CD14-positive monocyte (primary cell): ENCODE measurements at regions not wholly inside any gene's neighbourhood (a gene's known extent, or its start where the extent isn't known, plus 50 kb on each side); places are given as distances from the start of the nearest gene placed in this dataset.
A peak's percentile ranks its signal among the peaks of the same experiment; 100 is the strongest.

Experiments used
- DNase-seq, 3 donors: peaks; one replicate each; pipeline ENCODE4 v3.0.0-alpha.2; 2011 to 2022
- H2AFZ ChIP-seq: 2 replicates; pipeline ENCODE4 v1.6.0; 2012; ENCODE audit warnings: mild to moderate bottlenecking, low read depth, low read length, inconsistent platforms; ENCODE audit not compliant: insufficient read depth, poor library complexity, severe bottlenecking
- H3K27ac ChIP-seq, 2 donors: 1 replicate in 1 of 2; 2 replicates in 1 of 2; pipeline ENCODE4 v1.5.1; 2012 to 2013; ENCODE audit warnings: low read length in 2 of 2, control low read depth in 1 of 2, inconsistent platforms in 1 of 2, low read depth in 1 of 2, mild to moderate bottlenecking in 1 of 2
- H3K27me3 ChIP-seq, 2 donors: one replicate each; pipeline versions ENCODE4 v1.6.0 to v1.6.1; 2011 to 2013; ENCODE audit warnings: low read length in 2 of 2; ENCODE audit not compliant: control insufficient read depth in 2 of 2, insufficient read depth in 2 of 2
- H3K36me3 ChIP-seq, 2 donors: replicated peaks in 1 of 2; 1 replicate in 1 of 2; 2 replicates in 1 of 2; pipeline versions ENCODE4 v1.5.1 to v1.6.1; 2012 to 2013; ENCODE audit warnings: low read length in 2 of 2, control low read depth in 1 of 2, inconsistent platforms in 1 of 2, mild to moderate bottlenecking in 1 of 2; ENCODE audit not compliant: insufficient read depth in 2 of 2, control insufficient read depth in 1 of 2
- H3K4me1 ChIP-seq, 2 donors: 1 replicate in 1 of 2; 2 replicates in 1 of 2; pipeline versions ENCODE4 v1.5.1 to v1.6.1; 2012 to 2013; ENCODE audit warnings: low read length in 2 of 2, control low read depth in 1 of 2, inconsistent platforms in 1 of 2, mild to moderate bottlenecking in 1 of 2, moderate library complexity in 1 of 2; ENCODE audit not compliant: insufficient read depth in 2 of 2, control insufficient read depth in 1 of 2
- H3K4me2 ChIP-seq: replicated peaks from 2 replicates; pipeline ENCODE3; 2012; ENCODE audit warnings: low read length, moderate library complexity, mild to moderate bottlenecking; ENCODE audit not compliant: poor library complexity, severe bottlenecking; ENCODE audit errors: extremely low read depth
- H3K4me3 ChIP-seq, 3 experiments: fragments of 200-600 bp in 1 of 3; sonication (generic) in 1 of 3; replicated peaks in 1 of 3; 1 replicate in 2 of 3; 2 replicates in 1 of 3; pipeline ENCODE4 v1.5.1; 2011 to 2013; ENCODE audit warnings: low read length in 3 of 3, mild to moderate bottlenecking in 3 of 3, control low read depth in 2 of 3, low read depth in 2 of 3, inconsistent platforms in 1 of 3, moderate library complexity in 1 of 3
- H3K79me2 ChIP-seq: 2 replicates; pipeline ENCODE4 v1.6.0; 2012; ENCODE audit warnings: mild to moderate bottlenecking, control low read depth, inconsistent platforms, low read length, moderate library complexity; ENCODE audit not compliant: insufficient read depth
- H3K9ac ChIP-seq: 2 replicates; pipeline ENCODE4 v1.6.0; 2017; ENCODE audit warnings: low read length, mild to moderate bottlenecking; ENCODE audit not compliant: insufficient read depth, poor library complexity, severe bottlenecking
- H3K9me3 ChIP-seq, 2 donors: replicated peaks in 1 of 2; 1 replicate in 1 of 2; 2 replicates in 1 of 2; pipeline versions ENCODE4 v1.5.1 to v1.6.1; 2012 to 2013; ENCODE audit warnings: low read length in 2 of 2, control low read depth in 1 of 2; ENCODE audit not compliant: control insufficient read depth in 1 of 2, insufficient read depth in 1 of 2
- H4K20me1 ChIP-seq: 2 replicates; pipeline ENCODE4 v1.6.0; 2012; ENCODE audit warnings: mild to moderate bottlenecking, low read length, control low read depth, moderate library complexity; ENCODE audit not compliant: insufficient read depth
- H3K27ac Mint-ChIP-seq, 7 donors: one replicate each; pipeline ENCODE4 v1.8.0; 2020; ENCODE audit warnings: mild to moderate bottlenecking in 7 of 7, mixed read lengths in 7 of 7, moderate library complexity in 6 of 7, inconsistent platforms in 2 of 7
- H3K27me3 Mint-ChIP-seq, 3 donors: one replicate each; pipeline ENCODE4 v1.8.0; 2021 to 2022; ENCODE audit warnings: low read depth in 3 of 3, mild to moderate bottlenecking in 3 of 3, mixed read lengths in 3 of 3, moderate library complexity in 3 of 3, inconsistent platforms in 1 of 3
- H3K36me3 Mint-ChIP-seq, 2 donors: one replicate each; pipeline ENCODE4 v1.8.0; 2020; ENCODE audit warnings: mixed read lengths in 2 of 2, inconsistent platforms in 1 of 2, mild to moderate bottlenecking in 1 of 2
- H3K4me1 Mint-ChIP-seq: one replicate; pipeline ENCODE4 v1.8.0; 2020; ENCODE audit warnings: mild to moderate bottlenecking, mixed read lengths
- H3K4me3 Mint-ChIP-seq, 2 donors: one replicate each; pipeline ENCODE4 v1.8.0; 2020; ENCODE audit warnings: mild to moderate bottlenecking in 2 of 2, mixed read lengths in 2 of 2, moderate library complexity in 1 of 2
- H3K9me3 Mint-ChIP-seq, 7 donors: one replicate each; pipeline ENCODE4 v1.8.0; 2020 to 2022; ENCODE audit warnings: mixed read lengths in 7 of 7, mild to moderate bottlenecking in 6 of 7, moderate library complexity in 6 of 7, inconsistent platforms in 2 of 7
- WGBS: methylation state at CpG from one replicate; pipeline ENCODE4 v1.1.5; 2013; ENCODE audit warnings: missing lambda C conversion rate; ENCODE audit not compliant: insufficient coverage; 5-methylcytosine and 5-hydroxymethylcytosine counted together
- intact Hi-C, 2 donors: fragments of 100-400 bp; cut with micrococcal nuclease; formaldehyde crosslinking; loops; one replicate each; pipeline versions ENCODE4 v1.15.0 to v1.15.1; 2023
- TF ChIP-seq, protein P1 (sequence below): fragments of 200-600 bp; IDR thresholded peaks from one replicate; pipeline ENCODE4 v1.8.0; 2022; ENCODE audit warnings: antibody characterized with exemption, mild to moderate bottlenecking

DNA sequence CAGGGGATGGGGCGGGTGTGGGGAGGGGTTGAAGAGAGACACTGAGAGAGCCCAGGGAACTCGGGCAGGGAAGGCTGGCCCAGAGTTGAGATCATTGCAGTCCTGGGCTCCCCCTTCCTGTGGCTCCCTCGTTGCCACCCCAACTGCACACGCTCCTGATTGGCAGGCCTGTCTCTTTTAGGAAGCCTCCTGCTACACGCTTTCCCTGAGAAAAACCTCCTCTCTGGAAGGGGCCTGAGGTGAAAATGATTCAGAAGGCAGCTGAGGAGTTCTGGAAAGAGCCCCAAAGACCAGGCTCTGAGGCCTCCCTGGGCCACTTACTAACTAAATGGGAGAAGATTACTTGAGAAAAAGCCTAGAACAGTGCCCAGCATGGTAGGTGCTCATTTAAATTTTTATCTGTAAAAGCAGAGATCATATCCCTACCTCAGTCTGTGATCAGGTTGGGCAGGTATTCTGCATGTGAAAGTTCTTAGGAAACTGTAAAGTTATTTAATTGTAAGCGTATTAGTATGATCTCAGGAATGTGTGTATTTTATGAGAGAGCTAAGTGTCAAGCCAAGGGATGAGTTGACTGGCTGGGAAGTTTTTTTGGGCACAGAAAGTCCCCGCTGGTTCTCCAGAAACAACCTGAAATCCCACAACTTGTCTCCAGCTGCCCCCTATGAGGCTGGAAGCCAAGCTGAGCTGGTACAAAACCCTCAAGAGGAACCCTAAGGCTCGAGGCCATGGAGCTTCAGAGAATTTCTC lies 65.2 kb upstream of the EPS8L3 start:
- intact Hi-C loops = loop anchor here in 1 of 2 donors (5.0 kb wide), 1 partner anchor 37 kb away; no protein-coding TSS in a partner anchor
- Mint-ChIP-seq H3K4me1 (peaks cover 33% of the 10 kb centered on the region), H3K36me3 (peaks cover 3 to 9% of the 10 kb centered on the region in 2 donors), H3K9me3 (peaks cover 4 to 15% (median 10%) of the 10 kb centered on the region in 7 donors), H3K27ac (peak overlapping the region in 1 of 7 donors; percentile 73), H3K4me3 (no peak overlapping the region), H3K27me3 (peaks cover 2 to 7% (median 6%) of the 10 kb centered on the region in 3 donors)
- Histone ChIP-seq H3K27ac (no peak overlapping the region), H3K36me3 (no peaks in the 10 kb centered on the region), H3K4me2 (no peak overlapping the region), H2AFZ (no peak overlapping the region), H3K9ac (no peak overlapping the region), H3K79me2 (no peaks in the 10 kb centered on the region), H3K9me3 (peaks cover 0 to 7% of the 10 kb centered on the region in 2 donors), H3K4me3 (no peak overlapping the region), H3K4me1 (peaks cover 28 to 36% of the 10 kb centered on the region in 2 donors), H4K20me1 (no peaks in the 10 kb centered on the region), H3K27me3 (no peaks in the 10 kb centered on the region)
- TF ChIP-seq, protein P1, sequence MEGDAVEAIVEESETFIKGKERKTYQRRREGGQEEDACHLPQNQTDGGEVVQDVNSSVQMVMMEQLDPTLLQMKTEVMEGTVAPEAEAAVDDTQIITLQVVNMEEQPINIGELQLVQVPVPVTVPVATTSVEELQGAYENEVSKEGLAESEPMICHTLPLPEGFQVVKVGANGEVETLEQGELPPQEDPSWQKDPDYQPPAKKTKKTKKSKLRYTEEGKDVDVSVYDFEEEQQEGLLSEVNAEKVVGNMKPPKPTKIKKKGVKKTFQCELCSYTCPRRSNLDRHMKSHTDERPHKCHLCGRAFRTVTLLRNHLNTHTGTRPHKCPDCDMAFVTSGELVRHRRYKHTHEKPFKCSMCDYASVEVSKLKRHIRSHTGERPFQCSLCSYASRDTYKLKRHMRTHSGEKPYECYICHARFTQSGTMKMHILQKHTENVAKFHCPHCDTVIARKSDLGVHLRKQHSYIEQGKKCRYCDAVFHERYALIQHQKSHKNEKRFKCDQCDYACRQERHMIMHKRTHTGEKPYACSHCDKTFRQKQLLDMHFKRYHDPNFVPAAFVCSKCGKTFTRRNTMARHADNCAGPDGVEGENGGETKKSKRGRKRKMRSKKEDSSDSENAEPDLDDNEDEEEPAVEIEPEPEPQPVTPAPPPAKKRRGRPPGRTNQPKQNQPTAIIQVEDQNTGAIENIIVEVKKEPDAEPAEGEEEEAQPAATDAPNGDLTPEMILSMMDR = no peak
- WGBS = 89% methylated on average over 4 of the region's 8 CpGs
- no peak for DNase-seq

DNA sequence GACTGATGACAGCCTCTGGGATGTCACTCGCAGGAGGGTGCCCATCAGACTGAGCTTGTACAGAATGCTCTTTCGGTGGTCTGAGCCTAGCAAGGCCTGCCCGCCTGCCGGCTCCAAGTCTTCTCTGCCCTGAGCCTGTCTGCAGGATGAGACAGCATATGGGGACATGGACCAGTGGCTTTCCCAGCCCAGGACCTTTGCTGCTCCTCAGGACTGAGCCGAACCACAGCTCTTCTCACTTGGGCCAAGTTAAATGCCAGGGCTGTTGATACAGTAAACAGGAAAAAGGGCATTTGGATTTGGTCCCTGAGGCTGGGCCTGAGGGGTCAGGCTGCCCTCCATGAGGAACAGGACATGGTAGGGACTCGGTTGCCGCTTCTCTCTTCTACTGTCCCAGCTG lies 64.3 kb upstream of the EPS8L3 start:
- Mint-ChIP-seq H3K27me3 (peaks cover 2 to 7% (median 6%) of the 10 kb centered on the region in 3 donors), H3K9me3 (peaks cover 4 to 15% (median 10%) of the 10 kb centered on the region in 7 donors), H3K36me3 (peaks cover 3 to 12% of the 10 kb centered on the region in 2 donors), H3K27ac (peak overlapping the region in 1 of 7 donors; percentile 33), H3K4me1 (peaks cover 43% of the 10 kb centered on the region), H3K4me3 (no peak overlapping the region)
- Histone ChIP-seq H3K79me2 (no peaks in the 10 kb centered on the region), H3K9me3 (peaks cover 0 to 7% of the 10 kb centered on the region in 2 donors), H3K36me3 (no peaks in the 10 kb centered on the region), H3K4me3 (no peak overlapping the region), H3K9ac (no peak overlapping the region), H2AFZ (no peak overlapping the region), H3K27me3 (no peaks in the 10 kb centered on the region), H3K4me2 (no peak overlapping the region), H3K4me1 (peaks cover 37 to 45% of the 10 kb centered on the region in 2 donors), H3K27ac (no peak overlapping the region), H4K20me1 (no peaks in the 10 kb centered on the region)
- DNase-seq = no peak
- 97% methylated on average over 7 of the region's 7 CpGs for WGBS
- intact Hi-C loops = loop anchor here in 1 of 2 donors (5.0 kb wide), 1 partner anchor 36 kb away; no protein-coding TSS in a partner anchor
- TF ChIP-seq, protein P1 = no peak
